ENCODE measurements at regions not wholly inside any gene's neighbourhood (a gene's known extent, or its start where the extent isn't known, plus 50 kb on each side); places are given as distances from the start of the nearest gene placed in this dataset.

DNA sequence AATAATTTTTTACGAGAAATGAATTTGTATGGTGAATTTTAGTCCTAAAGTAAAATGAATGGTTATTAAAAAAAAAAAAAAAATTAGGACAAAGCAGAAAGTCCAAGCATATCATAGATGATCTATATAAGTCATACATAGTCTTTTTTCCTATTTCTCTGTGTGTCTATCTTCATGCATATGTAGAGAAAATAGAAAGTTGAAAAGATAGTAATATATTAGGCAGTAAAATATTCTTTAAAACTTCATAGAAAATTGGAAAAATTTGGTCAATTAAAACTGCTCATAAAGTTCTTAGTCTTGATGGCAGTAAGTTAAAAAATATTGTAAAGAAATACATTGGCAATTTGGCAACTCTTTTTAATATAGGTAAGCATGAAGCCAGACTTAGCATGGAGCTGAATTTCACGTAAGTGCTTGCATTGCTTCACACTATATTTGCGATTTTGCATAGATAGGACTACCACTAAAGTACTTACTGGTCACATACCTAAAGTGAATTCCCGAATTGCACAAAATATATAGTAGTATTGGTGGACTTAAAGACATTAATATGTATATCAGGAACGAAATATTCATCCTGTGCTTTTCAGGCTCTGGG, 303.8 kb downstream of the IPO8 start:
- Histone ChIP-seq H3K4me1 (ENCODE audit: insufficient read depth, poor library complexity, severe bottlenecking) (no peaks in the 10 kb centered on the region), H3K27me3 (ENCODE audit: insufficient read depth, poor library complexity, severe bottlenecking) (no peaks in the 10 kb centered on the region), H3K9me3 (ENCODE audit: severe bottlenecking) (peaks cover 1% of the 10 kb centered on the region), H3K36me3 (ENCODE audit: low read depth) (no peaks in the 10 kb centered on the region), H3K27ac (ENCODE audit: poor library complexity, severe bottlenecking) (no peak overlapping the region), H3K4me3 (ENCODE audit: severe bottlenecking) (no peak overlapping the region)
- ATAC-seq (ENCODE audit: low read depth) (no peak), DNase-seq (ENCODE audit: low spot score) (no peak)
- TF ChIP-seq, protein P1, sequence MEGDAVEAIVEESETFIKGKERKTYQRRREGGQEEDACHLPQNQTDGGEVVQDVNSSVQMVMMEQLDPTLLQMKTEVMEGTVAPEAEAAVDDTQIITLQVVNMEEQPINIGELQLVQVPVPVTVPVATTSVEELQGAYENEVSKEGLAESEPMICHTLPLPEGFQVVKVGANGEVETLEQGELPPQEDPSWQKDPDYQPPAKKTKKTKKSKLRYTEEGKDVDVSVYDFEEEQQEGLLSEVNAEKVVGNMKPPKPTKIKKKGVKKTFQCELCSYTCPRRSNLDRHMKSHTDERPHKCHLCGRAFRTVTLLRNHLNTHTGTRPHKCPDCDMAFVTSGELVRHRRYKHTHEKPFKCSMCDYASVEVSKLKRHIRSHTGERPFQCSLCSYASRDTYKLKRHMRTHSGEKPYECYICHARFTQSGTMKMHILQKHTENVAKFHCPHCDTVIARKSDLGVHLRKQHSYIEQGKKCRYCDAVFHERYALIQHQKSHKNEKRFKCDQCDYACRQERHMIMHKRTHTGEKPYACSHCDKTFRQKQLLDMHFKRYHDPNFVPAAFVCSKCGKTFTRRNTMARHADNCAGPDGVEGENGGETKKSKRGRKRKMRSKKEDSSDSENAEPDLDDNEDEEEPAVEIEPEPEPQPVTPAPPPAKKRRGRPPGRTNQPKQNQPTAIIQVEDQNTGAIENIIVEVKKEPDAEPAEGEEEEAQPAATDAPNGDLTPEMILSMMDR (IDR thresholded peaks at IDR 0.05; ENCODE audit: poor library complexity, severe bottlenecking) = no peak

DNA sequence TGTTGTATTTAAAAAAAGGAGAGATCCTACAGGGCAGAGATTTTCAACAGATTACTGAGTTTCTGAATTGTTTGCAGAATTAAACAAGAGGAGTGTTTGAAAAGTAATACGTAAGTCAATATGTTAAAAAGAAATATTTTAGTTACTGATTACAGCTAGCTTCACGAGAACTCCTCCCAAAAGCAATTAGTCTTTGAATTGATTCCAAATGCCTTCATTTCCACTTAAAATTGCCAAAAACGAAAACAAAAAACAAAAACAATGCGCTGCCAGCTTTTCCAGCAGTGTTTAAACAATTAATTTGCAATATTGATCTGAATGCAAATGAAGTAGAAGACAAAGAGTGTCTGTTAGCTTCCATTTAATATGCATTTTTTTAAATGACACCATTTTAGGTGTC, 310.0 kb downstream of the IPO8 start:
- DNase-seq (ENCODE audit: low spot score) (no peak), ATAC-seq (ENCODE audit: low read depth) (no peak)
- no peak overlapping the region for H3K27ac ChIP-seq (ENCODE audit: poor library complexity, severe bottlenecking)
- no peaks in the 10 kb centered on the region for H3K36me3 ChIP-seq (ENCODE audit: low read depth)
- no peaks in the 10 kb centered on the region for H3K4me1 ChIP-seq (ENCODE audit: insufficient read depth, poor library complexity, severe bottlenecking)
- no peaks in the 10 kb centered on the region for H3K27me3 ChIP-seq (ENCODE audit: insufficient read depth, poor library complexity, severe bottlenecking)
- TF ChIP-seq, protein P1 (IDR thresholded peaks at IDR 0.05; ENCODE audit: poor library complexity, severe bottlenecking) = no peak
- no peak overlapping the region for H3K4me3 ChIP-seq (ENCODE audit: severe bottlenecking)
- no peaks in the 10 kb centered on the region for H3K9me3 ChIP-seq (ENCODE audit: severe bottlenecking)

DNA sequence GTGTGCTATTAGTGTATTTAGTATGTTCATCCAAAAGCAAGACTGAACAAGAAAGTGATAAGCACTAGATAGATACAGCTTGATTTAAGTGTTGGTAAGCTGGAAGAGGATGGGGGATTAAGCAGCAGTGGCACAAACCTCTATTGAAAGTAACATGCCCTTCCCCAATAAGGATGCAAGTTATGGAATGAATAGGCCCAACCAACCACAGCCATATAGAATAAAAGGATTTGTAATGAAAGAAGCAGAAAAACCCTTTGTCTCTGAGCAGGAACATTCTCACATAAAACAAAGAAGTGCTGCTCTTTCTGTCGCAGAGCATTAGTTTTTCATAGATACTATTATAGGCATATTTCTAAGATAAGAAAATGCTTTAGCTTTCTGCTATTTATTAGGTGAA, 310.7 kb downstream of the IPO8 start:
- TF ChIP-seq, protein P1 (IDR thresholded peaks at IDR 0.05; ENCODE audit: poor library complexity, severe bottlenecking) = no peak
- ATAC-seq (ENCODE audit: low read depth) (no peak), DNase-seq (ENCODE audit: low spot score) (no peak)
- Histone ChIP-seq H3K9me3 (ENCODE audit: severe bottlenecking) (no peaks in the 10 kb centered on the region), H3K27ac (ENCODE audit: poor library complexity, severe bottlenecking) (no peak overlapping the region), H3K4me3 (ENCODE audit: severe bottlenecking) (no peak overlapping the region), H3K36me3 (ENCODE audit: low read depth) (no peaks in the 10 kb centered on the region), H3K27me3 (ENCODE audit: insufficient read depth, poor library complexity, severe bottlenecking) (no peaks in the 10 kb centered on the region), H3K4me1 (ENCODE audit: insufficient read depth, poor library complexity, severe bottlenecking) (no peaks in the 10 kb centered on the region)

DNA sequence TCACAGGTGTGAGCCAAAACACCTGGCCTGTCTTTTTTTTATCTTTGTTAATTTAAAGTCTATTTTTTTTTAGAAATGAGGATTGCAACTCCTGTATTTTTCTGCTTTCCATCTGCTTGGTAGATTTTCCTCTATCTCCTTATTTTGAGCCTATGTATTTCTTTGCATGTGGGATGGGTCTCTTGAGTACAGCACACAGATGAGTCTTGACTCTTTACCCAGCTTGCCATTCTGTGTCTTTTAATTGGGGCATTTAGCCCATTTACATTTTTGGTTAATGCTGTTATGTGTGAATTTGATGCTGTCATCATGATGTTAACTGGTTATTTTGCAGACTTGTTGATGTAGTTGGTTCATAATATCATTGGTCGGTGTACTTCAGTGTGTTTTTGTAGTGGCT, 317.4 kb downstream of the IPO8 start:
- no peak for ATAC-seq (ENCODE audit: low read depth)
- no peak overlapping the region for H3K27ac ChIP-seq (ENCODE audit: poor library complexity, severe bottlenecking)
- H3K36me3 ChIP-seq (ENCODE audit: low read depth) = no peaks in the 10 kb centered on the region
- H3K4me1 ChIP-seq (ENCODE audit: insufficient read depth, poor library complexity, severe bottlenecking) = no peaks in the 10 kb centered on the region
- no peaks in the 10 kb centered on the region for H3K27me3 ChIP-seq (ENCODE audit: insufficient read depth, poor library complexity, severe bottlenecking)
- TF ChIP-seq, protein P1 (IDR thresholded peaks at IDR 0.05; ENCODE audit: poor library complexity, severe bottlenecking) = no peak
- DNase-seq (ENCODE audit: low spot score) = no peak
- no peaks in the 10 kb centered on the region for H3K9me3 ChIP-seq (ENCODE audit: severe bottlenecking)
- no peak overlapping the region for H3K4me3 ChIP-seq (ENCODE audit: severe bottlenecking)

DNA sequence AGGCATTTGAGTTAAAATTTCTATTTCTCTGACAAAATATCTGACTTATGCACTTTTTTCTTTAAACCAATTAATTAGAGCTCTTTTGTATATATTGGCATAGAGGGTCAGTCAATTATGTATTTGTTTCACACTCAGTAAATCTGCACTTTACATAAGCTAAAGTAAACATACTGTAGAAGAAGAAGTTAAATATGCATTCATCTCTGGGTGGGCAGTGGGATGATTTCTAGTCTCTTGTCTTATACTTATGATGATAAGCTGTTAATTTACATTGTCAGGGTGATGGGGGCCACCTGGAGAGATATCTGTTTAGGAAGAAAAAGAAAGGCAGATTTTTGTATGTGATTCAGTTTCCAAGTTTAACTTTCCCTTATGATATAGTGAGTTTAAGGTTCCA, 330.8 kb downstream of the IPO8 start:
- H3K4me3 ChIP-seq (ENCODE audit: severe bottlenecking) = no peak overlapping the region
- H3K9me3 ChIP-seq (ENCODE audit: severe bottlenecking) = no peaks in the 10 kb centered on the region
- H3K36me3 ChIP-seq (ENCODE audit: low read depth) = no peaks in the 10 kb centered on the region
- H3K27ac ChIP-seq (ENCODE audit: poor library complexity, severe bottlenecking) = no peak overlapping the region
- H3K27me3 ChIP-seq (ENCODE audit: insufficient read depth, poor library complexity, severe bottlenecking) = no peaks in the 10 kb centered on the region
- TF ChIP-seq, protein P1 (IDR thresholded peaks at IDR 0.05; ENCODE audit: poor library complexity, severe bottlenecking) = no peak
- ATAC-seq (ENCODE audit: low read depth) (no peak), DNase-seq (ENCODE audit: low spot score) (no peak)
- no peaks in the 10 kb centered on the region for H3K4me1 ChIP-seq (ENCODE audit: insufficient read depth, poor library complexity, severe bottlenecking)

Measured in RWPE2 (cell line).